ENCODE measurements at regions not wholly inside any gene's neighbourhood (a gene's known extent, or its start where the extent isn't known, plus 50 kb on each side); places are given as distances from the start of the nearest gene placed in this dataset.
A peak's percentile ranks its signal among the peaks of the same experiment; 100 is the strongest.

DNA sequence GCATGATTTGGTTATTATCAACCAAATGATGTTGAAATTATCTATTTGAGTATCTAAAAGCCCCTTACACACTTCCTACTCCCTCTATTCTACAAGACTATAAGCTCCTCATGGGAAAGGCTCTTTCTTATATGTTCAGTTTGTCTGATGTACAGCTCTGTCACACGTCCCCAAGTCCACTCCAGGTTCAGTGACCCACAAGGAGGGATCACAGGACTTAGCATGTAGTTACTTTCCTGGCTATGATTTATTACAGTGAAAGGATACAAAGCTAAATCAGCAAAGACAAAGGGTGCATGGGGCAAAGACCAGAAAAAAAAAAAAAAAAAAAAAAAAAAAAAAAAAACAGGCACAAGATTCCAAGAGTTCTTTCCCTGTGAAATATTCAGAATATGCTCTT lies 125.6 kb upstream of the TMEM106B start:
- no peak for ATAC-seq

DNA sequence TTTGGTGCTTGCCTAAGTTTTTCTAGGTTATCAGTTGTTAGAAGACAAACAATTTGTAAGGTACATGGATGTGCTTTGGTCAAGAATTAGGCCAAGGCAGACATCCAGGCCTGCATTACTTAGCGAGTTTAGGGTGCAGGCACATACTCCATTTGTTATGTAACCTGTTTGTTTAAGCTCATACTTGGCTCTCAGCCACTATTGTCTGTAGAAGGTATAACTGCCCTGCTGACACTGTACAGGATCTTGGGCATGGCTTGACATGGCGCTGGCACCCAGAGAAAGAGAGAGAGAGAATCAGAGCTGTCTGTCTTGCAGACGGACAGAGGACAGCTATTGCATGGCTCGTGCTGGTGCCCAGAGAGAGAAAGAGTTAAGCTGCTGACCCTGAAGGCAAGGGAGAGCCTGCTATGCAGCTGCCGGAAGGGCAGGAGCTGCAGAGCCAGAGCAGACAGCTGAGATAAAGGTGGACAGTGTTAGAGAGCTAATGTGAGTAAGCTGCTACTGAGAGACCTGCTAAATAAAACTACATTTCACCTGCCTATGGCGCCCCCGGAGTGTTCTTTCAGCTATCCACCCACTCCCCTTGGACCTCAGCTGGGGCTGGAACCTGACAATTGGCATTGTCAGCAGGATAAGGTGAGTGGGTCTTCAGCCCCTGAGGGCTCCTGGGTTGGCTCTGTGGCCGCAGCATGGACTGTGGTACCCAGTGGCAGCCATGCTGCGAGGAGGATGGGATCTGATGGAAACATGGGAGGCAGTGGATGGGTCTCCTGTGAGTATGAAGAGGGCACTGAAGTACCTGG lies 120.9 kb upstream of the TMEM106B start:
- no peak for ATAC-seq

DNA sequence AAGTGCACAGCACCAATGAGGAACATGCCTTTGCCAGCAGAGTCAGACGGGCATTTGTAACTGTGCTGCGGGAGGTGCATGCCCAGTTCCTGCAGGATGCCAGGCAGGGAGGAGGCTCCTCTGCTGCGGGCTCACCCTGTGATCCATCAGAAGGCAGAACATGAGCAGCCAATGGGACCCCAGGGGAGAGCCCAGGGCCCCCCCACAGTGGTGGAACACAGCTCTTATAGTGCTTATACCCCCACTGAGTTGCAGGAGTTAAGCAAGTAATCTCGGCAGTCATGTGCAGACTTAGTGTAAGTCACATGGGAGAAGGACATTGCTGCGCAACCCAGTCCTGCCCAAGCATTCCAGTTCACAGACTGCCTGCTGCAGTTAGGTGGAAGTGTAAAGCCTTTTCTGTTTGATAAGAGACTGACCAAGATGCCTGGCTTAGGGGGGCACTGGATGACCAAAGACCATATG lies 120.3 kb upstream of the TMEM106B start:
- no peak for ATAC-seq

DNA sequence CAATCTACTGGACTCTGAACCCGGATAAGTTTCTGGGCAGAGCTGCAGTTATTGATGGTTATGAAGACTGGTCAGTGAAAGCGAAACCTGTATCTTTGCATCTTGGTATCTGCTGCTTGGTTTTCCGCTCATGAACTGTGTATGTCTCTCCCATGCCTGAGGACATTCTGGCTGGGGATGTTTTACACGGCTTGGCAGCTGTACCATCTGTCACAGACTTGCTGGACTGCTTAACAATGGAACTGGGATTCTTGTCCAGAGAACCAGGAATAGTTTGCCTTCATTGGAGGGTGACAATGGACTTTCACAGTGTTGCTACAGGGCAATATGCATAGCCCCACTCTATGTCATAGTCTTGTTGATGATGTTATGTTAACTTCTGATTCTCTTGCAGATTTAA lies 119.9 kb upstream of the TMEM106B start:
- ATAC-seq = no peak

DNA sequence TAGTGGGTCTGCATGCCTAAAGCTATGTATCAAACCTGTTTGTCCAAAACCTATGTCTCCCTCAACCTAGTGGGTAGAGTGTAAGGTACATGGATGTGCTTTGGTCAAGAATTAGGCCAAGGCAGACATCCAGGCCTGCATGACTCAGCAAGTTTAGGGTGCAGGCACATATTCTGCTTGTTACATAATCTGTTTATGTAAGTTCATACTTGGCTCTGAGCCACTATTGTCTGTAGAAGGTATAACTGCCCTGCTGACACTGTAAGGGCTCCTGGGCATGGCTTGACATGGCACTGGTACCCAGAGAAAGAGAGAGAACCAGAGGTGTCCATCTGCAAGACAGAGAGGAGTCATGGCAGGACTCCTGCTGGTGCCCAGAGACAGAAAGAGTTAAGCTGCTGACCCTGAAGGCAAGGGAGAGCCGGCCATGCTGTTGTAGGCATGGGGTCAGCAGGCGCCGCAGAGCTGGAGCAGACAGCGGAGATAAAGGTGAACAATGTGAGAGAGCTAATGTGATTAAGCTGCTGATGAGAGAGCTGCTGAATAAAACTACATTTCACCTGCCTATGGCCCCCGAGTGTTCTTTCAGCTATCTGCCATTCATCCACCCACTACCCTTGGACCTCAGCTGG lies 118.5 kb upstream of the TMEM106B start:
- no peak for ATAC-seq

DNA sequence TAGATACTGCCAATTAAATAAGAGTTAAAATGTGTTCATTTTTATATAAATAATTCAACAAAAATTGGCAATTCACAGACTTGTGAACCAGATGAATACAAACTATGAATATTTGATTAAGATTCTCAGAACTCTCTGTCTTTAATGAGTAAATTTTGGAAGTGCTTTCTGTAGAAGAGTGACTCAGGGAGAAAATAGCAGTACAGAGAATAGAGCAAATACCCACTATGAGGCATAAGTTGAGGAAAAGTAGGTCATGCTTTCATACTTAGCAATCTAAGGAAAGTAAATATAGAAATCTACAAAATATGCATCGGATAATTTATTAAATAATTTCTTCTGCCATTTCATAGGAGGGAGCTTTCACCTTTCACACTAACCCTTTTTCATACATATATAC lies 117.7 kb upstream of the TMEM106B start:
- no peak for ATAC-seq

DNA sequence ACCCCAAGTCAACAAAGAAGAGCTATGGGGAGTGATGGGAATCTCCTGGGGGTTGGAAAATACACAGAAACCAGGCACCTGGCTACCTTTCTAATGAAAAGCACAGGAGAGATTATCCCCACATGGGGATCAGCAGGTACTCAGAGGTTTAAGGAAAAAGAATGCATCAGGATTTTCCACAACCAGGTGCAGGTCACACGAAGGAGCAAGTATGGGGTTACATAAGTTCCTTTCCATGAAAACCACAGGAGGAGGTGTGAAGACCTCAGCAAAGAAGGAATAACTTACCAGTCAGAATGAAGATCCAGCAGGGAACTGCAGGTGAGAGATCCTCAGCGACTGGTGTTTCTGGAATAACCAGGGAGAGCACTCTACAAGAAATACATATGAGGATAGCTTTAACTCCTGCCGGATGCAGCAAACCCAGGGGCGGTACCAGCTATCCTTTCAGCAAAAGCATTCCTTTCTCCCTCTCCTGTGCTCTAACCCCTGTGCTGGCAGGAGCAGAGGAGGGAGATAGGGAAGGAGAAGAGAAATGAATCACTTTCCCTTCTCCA lies 116.7 kb upstream of the TMEM106B start:
- ATAC-seq = no peak

DNA sequence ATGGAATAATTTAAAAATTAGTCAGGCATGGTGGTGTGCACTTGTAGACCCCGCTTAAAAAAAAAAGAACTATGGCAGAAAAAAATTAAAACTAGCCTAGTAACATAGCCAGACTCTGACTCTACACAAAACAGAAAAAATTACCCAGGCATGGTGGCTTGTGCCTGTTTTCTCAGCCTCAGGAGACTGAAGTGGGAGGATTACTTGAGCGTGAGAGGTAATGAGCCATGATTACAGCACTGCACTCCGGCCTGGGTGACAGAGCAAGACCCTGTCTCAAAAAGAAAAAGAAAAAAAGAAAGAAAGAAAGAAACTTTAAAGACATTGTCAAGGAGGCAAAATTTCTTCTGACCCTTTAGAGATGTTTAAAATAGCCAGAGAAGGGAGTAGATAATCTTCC lies 109.0 kb upstream of the TMEM106B start:
- ATAC-seq = no peak

DNA sequence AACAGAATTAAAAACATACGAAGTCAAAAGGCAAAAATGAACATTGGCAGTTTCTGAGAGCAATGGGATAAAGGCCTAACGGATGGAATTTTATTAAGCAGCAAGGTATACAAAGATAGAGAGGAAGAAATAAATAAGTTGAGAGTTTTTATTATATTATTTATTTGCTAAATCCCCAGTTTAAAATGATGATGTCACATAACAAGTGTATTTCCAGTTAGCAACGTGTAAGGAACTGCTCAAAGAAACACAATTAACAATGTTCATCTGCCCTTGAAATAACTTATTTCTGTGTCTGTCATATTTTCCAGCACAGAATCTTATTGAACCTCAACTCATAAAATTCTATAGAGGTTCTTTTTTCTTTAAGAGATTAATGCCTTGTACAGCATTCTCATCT lies 108.6 kb upstream of the TMEM106B start:
- ATAC-seq = no peak

DNA sequence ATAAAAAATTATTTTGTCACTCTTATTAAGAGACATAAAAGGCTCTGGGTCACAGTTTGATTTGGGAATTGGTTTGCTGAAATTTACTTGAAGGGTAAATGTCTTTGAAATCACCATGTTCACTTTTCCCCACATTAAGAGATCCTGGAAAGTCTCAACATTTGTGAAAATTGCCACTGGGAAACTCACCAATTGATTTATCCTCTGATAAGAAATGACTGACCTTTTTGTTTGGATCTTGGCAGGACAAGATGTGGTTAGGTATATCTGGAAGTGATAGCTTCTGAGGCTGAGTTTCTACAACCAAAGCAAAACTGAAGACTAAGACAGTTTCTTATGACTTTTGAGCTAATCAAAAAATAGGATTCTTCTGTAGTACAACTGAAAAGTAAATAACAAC lies 107.1 kb upstream of the TMEM106B start:
- no peak for ATAC-seq

DNA sequence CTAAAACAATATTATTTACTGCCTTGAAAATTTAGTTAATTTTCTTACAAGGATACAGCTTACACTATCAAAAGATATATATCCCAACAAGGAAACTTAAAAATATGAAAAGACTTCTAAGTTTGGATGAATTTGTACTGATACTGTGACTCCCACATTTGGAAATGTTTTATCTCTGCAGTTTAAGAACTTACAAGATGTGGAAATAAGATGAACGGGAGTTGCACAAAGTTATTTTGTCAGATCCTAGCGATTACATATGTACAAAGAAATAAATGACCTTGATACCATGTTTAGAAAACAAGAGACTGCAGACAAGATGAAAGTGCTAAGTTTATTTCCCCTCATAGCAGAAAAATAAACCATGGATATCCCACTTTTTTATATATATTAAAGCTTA lies 103.7 kb upstream of the TMEM106B start:
- no peak for ATAC-seq

DNA sequence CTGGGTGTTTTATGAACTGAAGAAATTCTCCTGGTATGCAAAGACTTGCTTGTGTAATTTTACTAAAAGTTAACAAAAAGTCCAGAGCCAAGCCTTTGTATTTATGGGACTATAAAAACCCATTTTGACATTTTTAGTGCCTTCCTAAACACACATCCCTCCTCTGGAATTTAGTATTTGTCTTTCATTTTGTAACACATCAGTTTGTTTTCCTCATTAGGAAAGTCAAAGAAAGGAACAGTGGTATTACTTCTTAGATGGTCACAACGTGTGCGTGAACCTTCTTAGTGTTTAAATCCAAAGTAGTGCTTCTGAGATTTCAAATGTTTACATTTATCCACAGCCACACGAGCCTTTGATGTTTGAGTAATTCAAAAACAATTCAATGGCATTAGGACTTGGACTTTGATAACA lies 103.2 kb upstream of the TMEM106B start:
- no peak for ATAC-seq

DNA sequence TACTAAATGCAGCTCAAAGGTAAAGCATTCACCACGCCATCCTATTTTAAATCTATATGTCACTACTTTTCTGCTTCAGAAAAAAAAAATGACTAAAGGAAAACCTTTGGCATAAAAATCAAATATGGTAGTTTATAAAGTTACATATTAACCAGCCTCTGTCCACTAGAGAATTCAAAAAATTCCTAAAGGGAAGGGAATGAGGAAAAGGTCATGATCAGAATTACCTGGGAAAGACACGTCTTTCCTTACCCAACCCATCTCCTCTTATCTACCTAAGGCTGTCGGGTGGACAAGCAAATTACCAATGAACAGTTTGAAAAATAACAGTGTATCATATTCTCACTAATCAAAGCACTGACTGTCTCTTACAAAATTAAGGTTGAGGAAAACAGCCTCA lies 100.7 kb upstream of the TMEM106B start:
- no peak for ATAC-seq

DNA sequence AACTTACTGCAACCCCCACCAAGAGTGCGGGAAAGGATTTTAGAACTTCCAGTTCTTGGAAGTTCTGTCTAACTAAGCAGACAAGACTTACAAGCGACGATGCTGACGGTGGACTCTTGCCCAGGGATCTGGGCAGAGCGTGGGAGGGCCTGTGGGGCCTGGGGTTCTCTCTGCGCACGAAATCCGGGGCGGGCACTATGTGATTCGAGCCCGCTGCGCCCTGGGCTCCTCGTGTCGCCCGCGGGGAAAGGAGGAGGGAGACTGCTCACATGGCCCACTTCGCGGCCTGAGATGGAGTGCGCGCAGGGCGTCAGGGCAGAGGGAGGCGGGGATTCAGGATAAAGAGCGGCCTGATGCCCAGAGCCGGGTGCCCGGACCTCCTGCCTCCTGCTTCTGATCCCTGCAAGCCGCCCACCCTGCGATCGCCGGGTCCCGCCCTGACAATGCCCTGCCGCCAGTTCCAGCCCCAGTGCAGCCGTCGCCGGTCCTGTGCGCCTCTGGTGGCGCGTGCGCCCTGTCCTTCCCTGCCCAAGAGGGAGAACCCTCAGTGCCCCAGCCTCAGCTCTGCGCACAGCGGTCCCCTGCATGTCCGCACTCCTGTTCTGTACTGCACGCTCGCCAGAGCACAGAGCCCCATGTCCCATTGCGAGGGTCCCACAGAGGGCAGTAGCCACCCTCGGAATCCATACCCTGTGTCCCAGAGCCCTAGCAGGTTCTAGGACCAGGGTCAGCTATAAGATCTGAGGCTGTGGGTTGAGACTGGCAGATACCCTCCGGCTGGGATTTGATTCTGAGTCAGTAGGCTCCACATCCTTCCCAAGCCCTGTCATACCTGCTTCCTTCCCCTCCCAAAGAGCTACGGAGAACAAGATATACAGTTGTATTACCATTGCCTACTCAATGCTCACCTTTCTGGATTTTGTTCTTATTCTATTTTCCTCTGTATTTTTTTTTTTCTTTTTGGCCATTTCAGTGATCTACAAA lies 99.4 kb upstream of the TMEM106B start:
- peak; percentile 23 for ATAC-seq

DNA sequence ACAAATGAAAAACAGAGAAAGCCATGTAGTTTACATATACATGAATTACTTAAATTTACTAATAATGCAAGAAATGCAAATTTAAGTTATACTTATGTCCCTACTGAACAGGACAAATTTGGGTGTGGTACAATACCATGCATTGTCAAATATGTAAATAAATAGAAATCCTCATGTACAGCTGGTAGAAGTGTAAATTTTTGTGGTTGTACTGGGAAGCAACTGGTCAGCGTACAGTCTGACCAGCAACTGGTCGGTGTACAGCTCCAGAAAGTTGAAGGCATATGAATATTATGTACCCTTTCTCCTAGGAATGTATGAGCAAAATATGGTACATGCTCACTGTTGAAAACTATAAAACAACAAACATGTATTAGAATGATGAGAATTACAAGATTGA lies 93.9 kb upstream of the TMEM106B start:
- ATAC-seq = no peak

DNA sequence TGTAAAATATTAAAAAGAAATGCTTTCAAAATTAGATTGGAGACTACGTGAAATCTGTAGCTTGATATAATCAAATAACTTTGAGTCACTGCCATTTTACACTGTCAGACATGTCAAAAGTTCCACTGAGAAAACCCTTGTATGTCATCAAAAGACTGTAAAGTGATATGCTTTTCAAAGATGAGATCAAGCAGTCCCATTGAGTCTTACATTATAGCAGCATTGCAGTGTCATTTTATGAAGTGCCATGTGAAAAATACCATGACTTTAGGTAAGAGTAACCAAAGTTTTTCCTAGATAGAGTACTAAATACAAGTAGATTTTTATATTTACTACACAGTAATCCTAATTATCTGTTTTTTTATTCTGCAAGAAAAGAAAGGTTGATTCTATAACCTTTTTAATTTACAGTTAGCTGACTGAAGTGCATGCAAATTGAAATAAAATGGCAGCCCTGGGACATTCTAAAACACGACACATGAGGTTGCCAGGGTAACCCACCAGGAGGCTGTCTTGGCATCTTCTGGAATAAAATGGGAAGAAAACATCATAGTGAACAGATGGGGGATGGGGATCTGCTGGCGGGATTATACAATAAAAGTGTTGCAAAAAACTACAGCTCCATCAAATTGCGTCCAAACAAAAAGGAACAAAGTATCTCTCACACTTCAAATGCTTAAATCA lies 91.3 kb upstream of the TMEM106B start:
- no peak for ATAC-seq

DNA sequence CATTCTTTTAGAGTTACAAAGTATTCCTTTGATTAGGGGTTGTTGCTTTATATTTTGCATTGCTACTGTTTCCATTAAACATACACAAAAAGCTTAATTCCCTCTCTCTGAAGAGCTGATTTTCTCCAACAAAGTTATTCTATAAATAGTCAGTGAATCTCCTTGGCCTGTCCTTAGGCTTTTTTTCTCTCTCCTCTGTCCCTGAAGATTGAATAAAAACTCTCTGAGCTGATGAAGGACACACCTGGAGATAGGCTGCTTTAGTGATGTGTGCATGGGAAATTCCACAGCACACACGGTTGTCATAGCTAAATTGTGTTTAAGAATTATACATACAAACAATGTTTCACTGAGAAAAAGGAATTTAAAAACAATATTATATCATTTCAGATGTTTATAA lies 90.5 kb upstream of the TMEM106B start:
- no peak for ATAC-seq

DNA sequence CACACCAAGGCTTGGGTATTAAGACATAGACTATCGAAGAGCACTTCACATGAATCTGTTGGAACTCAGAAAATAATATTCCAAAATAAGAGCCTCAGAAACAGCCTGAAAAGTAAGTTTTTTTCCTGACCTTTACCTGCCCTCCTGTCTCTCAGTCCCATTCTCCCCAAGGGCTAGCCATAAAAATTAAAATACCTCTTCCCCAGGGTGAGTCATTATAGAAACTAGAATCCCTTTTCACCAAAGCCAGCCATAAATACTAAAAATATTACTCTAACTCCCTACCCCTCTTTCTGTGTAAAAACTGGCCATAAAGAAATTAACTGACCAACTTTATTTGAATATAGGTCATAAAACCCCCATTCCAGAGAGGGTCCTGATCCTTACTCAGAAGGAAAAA lies 87.9 kb upstream of the TMEM106B start:
- no peak for ATAC-seq

DNA sequence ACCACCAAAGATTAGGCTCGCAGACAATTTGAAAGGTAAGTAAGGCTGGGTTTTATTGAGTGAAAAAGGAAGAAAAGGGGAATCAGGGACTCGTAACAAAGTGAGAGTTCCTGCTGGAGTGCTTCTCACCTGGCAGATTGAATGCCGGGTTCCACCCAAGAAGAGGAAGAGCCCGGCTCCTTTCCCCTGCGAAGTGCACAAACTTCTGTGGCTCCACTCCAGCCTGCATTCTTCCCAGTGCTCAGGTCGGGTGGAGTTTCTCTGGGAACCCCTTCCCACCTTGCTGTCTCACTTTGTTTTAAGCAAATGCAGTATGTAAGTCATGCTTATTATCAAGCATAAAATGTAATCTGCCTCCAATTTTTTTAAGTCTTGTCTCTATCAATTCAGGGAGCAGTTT lies 87.1 kb upstream of the TMEM106B start:
- no peak for ATAC-seq

DNA sequence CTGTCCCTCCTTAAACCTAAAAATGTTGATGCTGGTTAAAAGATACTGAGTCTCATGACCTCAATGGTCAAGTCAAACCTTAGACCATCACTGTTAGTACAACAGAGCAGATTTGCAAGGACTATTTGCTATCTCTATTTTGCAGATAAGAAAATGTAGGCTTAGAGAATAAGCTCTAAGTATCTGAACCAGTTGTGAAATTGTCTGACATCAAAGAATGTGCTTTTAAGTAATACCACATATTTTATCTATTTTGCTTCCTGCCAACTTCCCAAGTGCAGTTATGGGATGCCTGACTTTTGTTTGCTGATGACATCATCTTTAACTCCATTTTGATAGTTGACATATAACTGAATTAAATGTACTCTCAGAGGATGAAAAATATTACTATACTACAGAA lies 83.6 kb upstream of the TMEM106B start:
- ATAC-seq = no peak

DNA sequence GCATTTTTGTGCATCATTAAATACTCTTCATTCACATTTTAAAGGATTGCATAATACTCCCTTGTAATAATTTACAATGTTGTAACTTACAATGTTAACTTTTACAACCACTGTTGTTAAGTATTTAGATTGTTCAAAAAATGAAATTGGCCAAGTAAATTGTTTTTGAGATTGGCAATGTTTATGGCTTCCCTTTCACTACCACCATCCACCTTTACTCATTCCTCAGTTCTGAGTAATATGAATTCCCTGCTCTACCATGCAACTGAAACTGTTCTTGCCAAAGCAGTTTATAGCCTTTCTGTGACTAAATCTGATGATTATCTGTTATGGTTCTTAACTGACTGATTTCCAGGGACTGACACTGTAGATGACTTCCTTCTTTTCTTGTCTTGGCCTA lies 80.5 kb upstream of the TMEM106B start:
- ATAC-seq = no peak

DNA sequence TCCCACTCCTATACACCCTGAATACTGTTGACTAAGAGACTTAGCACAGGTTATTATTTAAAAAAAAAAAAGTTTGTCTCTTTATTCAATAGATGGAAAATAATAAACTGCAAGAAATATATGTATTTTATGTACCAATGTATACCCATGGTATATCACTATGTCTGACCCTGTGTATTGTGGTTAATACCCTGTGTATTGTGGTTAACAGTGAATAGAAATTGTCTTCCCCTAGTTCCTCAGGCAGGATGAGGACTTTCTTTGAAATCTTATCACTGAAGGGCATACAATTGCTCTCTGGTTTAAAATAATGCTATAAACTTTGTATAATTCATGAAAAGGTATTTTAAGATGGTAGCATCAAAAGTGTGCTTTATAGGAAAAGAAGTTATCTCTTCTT lies 80.0 kb upstream of the TMEM106B start:
- ATAC-seq = no peak

Data from esophagus mucosa (tissue), 1 donor.